ENCODE measurements at regions not wholly inside any gene's neighbourhood (a gene's known extent, or its start where the extent isn't known, plus 50 kb on each side); places are given as distances from the start of the nearest gene placed in this dataset.

DNA sequence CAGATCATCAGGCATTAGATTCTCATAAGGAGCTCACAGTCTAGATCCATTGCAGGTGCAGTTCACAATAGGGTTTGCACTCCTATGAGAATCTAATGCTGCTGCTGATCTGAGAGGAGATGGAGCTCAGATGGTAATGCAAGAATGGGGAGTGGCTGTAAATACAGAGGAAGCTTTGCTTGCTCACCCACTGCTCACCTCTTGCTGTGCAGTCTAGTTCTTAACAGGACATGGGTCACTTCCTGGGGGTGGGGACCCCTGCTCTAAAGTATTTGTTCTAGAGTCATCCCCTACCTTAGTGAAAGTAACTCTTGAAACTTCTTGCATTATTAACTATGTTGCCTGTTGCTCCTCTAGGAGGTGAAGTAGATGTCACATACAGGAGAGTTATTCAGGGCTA is 171.3 kb upstream of the PARD3B start:
- no peak overlapping the region for H2AFZ ChIP-seq (ENCODE audit: low read length)

DNA sequence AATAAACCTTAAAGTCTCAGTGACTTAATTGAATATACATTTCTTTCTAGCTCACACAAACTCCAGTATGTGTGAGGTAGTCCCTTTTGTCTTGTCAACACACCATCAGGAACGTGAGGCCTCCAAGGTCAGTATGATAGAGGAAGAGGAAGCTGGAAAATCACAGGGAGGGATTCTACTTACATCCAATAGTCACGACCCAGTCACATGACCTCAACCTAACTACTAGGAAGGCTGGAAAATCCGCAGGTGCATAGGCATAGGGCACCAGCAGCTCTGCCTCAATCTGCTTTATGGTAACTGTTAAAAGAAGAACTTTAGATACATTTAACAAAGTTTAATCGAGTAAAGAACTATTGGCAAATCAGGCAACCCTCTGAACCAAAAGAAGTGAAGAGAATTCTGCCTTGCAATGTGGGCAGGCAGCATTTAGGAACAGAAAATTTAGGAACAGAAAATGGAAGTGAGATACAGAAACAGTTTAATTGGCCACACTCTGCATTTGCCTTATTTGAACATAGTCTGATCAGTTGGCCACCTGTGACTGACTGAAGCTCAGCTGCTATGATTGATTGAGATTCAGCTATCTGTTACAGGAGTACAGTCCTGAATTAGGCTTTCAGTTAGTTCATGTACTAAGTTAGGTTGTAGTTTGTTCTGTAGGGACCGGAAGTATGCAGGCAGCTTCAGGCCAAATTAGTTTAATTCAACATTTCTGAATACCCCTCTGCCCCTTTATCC is 165.0 kb upstream of the PARD3B start:
- no peak for DNase-seq (ENCODE audit: low read depth in 2 of 2)
- no peaks in the 10 kb centered on the region for H3K36me3 ChIP-seq (ENCODE audit: control insufficient read depth, insufficient read depth, low read length)
- no peak overlapping the region for H3K27ac ChIP-seq (ENCODE audit: insufficient read depth, low read length)
- no peaks in the 10 kb centered on the region for H3K79me2 ChIP-seq (ENCODE audit: control insufficient read depth, insufficient read depth, low read length)
- no peak overlapping the region for H3K4me2 ChIP-seq (ENCODE audit: extremely low read depth, insufficient read depth, low read length)
- TF ChIP-seq EZH2 (IDR thresholded peaks at IDR 0.05; ENCODE audit: low read length, missing control alignments), result no peak
- TF ChIP-seq, protein P1, sequence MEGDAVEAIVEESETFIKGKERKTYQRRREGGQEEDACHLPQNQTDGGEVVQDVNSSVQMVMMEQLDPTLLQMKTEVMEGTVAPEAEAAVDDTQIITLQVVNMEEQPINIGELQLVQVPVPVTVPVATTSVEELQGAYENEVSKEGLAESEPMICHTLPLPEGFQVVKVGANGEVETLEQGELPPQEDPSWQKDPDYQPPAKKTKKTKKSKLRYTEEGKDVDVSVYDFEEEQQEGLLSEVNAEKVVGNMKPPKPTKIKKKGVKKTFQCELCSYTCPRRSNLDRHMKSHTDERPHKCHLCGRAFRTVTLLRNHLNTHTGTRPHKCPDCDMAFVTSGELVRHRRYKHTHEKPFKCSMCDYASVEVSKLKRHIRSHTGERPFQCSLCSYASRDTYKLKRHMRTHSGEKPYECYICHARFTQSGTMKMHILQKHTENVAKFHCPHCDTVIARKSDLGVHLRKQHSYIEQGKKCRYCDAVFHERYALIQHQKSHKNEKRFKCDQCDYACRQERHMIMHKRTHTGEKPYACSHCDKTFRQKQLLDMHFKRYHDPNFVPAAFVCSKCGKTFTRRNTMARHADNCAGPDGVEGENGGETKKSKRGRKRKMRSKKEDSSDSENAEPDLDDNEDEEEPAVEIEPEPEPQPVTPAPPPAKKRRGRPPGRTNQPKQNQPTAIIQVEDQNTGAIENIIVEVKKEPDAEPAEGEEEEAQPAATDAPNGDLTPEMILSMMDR (conservative IDR thresholded peaks at IDR 0.05 in 1 of 2, IDR thresholded peaks at IDR 0.05 in 1 of 2; ENCODE audit: low read depth in 1 of 2, low read length in 2 of 2), result no peak
- H3K9me3 ChIP-seq (ENCODE audit: control insufficient read depth, insufficient read depth, low read depth, low read length), result no peaks in the 10 kb centered on the region
- H3K27me3 ChIP-seq (ENCODE audit: control insufficient read depth, insufficient read depth, low read length), result no peaks in the 10 kb centered on the region
- H3K4me3 ChIP-seq (replicated peaks in 1 of 4; ENCODE audit: control extremely low read depth in 1 of 4, insufficient read depth in 1 of 4, low read depth in 3 of 4, low read length in 4 of 4), result no peak overlapping the region
- no peaks in the 10 kb centered on the region for H4K20me1 ChIP-seq (ENCODE audit: control insufficient read depth, extremely low read depth, insufficient read depth, low read length)
- no peaks in the 10 kb centered on the region for H3K4me1 ChIP-seq (ENCODE audit: control insufficient read depth, extremely low read depth, insufficient read depth, low read length)
- no peak overlapping the region for H2AFZ ChIP-seq (ENCODE audit: low read length)
- no peak overlapping the region for H3K9ac ChIP-seq (ENCODE audit: insufficient read depth, low read length)

More for the DNA sequence above, 171.3 kb upstream of the PARD3B start:
- Histone ChIP-seq H3K27ac (ENCODE audit: insufficient read depth, low read length) (no peak overlapping the region), H3K4me1 (ENCODE audit: control insufficient read depth, extremely low read depth, insufficient read depth, low read length) (no peaks in the 10 kb centered on the region), H3K27me3 (ENCODE audit: control insufficient read depth, insufficient read depth, low read length) (no peaks in the 10 kb centered on the region), H3K9ac (ENCODE audit: insufficient read depth, low read length) (no peak overlapping the region), H3K4me3 (replicated peaks in 1 of 4; ENCODE audit: control extremely low read depth in 1 of 4, insufficient read depth in 1 of 4, low read depth in 3 of 4, low read length in 4 of 4) (no peak overlapping the region), H4K20me1 (ENCODE audit: control insufficient read depth, extremely low read depth, insufficient read depth, low read length) (no peaks in the 10 kb centered on the region), H3K79me2 (ENCODE audit: control insufficient read depth, insufficient read depth, low read length) (no peaks in the 10 kb centered on the region), H3K4me2 (ENCODE audit: extremely low read depth, insufficient read depth, low read length) (no peak overlapping the region), H3K9me3 (ENCODE audit: control insufficient read depth, insufficient read depth, low read depth, low read length) (no peaks in the 10 kb centered on the region), H3K36me3 (ENCODE audit: control insufficient read depth, insufficient read depth, low read length) (no peaks in the 10 kb centered on the region)
- DNase-seq (ENCODE audit: low read depth in 2 of 2), result no peak
- no peak for TF ChIP-seq EZH2 (IDR thresholded peaks at IDR 0.05; ENCODE audit: low read length, missing control alignments)
- TF ChIP-seq, protein P1 (conservative IDR thresholded peaks at IDR 0.05 in 1 of 2, IDR thresholded peaks at IDR 0.05 in 1 of 2; ENCODE audit: low read depth in 1 of 2, low read length in 2 of 2), result no peak

DNA sequence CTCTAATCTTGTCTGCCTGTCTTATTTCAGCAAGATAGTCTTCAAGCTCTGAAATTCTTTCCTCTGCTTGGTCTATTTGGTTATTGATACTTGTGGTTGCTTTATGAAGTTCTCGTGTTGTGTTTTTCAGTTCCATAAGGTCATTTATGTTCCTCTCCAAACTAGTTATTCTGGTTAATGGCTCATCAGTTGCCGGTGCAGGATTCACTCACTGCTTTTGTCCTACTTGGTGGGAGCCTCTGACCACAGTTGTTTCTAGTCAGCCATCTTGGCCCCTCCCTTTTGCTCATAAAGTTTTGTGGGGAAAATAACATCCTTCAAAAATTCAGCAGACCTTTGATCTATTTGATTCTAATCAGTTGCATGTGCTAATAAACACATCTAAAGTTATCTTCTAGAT is 158.6 kb upstream of the PARD3B start:
- H2AFZ ChIP-seq (ENCODE audit: low read length), result no peak overlapping the region
- H3K4me1 ChIP-seq (ENCODE audit: control insufficient read depth, extremely low read depth, insufficient read depth, low read length), result no peaks in the 10 kb centered on the region
- TF ChIP-seq, protein P1 (conservative IDR thresholded peaks at IDR 0.05 in 1 of 2, IDR thresholded peaks at IDR 0.05 in 1 of 2; ENCODE audit: low read depth in 1 of 2, low read length in 2 of 2), result no peak
- TF ChIP-seq EZH2 (IDR thresholded peaks at IDR 0.05; ENCODE audit: low read length, missing control alignments), result no peak
- no peaks in the 10 kb centered on the region for H3K27me3 ChIP-seq (ENCODE audit: control insufficient read depth, insufficient read depth, low read length)
- no peaks in the 10 kb centered on the region for H3K79me2 ChIP-seq (ENCODE audit: control insufficient read depth, insufficient read depth, low read length)
- no peaks in the 10 kb centered on the region for H3K36me3 ChIP-seq (ENCODE audit: control insufficient read depth, insufficient read depth, low read length)
- H3K27ac ChIP-seq (ENCODE audit: insufficient read depth, low read length), result no peak overlapping the region
- no peak for DNase-seq (ENCODE audit: low read depth in 2 of 2)
- H3K4me2 ChIP-seq (ENCODE audit: extremely low read depth, insufficient read depth, low read length), result no peak overlapping the region
- no peak overlapping the region for H3K9ac ChIP-seq (ENCODE audit: insufficient read depth, low read length)
- H3K4me3 ChIP-seq (replicated peaks in 1 of 4; ENCODE audit: control extremely low read depth in 1 of 4, insufficient read depth in 1 of 4, low read depth in 3 of 4, low read length in 4 of 4), result no peak overlapping the region
- H4K20me1 ChIP-seq (ENCODE audit: control insufficient read depth, extremely low read depth, insufficient read depth, low read length), result no peaks in the 10 kb centered on the region
- no peaks in the 10 kb centered on the region for H3K9me3 ChIP-seq (ENCODE audit: control insufficient read depth, insufficient read depth, low read depth, low read length)
